HEK293T (cell line): ENCODE measurements at regions not wholly inside any gene's neighbourhood (a gene's known extent, or its start where the extent isn't known, plus 50 kb on each side); places are given as distances from the start of the nearest gene placed in this dataset.

Experiments used
- CTCF ChIA-PET: fragments of 350-600 bp; formaldehyde crosslinking; extraction: SDS; loops from one replicate; lab custom pipeline; 2021; ENCODE audit warnings: antibody characterized with exemption, inconsistent platforms; lab: Yijun Ruan, JAX
- POLR2A ChIA-PET: fragments of 350-600 bp; formaldehyde crosslinking; extraction: SDS; loops from one replicate; lab custom pipeline; 2020; ENCODE audit warnings: antibody characterized with exemption, inconsistent platforms; lab: Yijun Ruan, JAX
- DNase-seq: peaks from one replicate; pipeline ENCODE4 v3.0.0; 2012; ENCODE audit warnings: mixed read lengths; ENCODE audit errors: extremely low spot score
- ARNT ChIP-seq: fragments of 450-650 bp; IDR thresholded peaks from 2 replicates; pipeline ENCODE4 v1.6.1; 2017; ENCODE audit warnings: mild to moderate bottlenecking
- BHLHE40 ChIP-seq: fragments of 450-650 bp; IDR thresholded peaks from 2 replicates; pipeline ENCODE4 v1.6.1; 2016; ENCODE audit warnings: mild to moderate bottlenecking, moderate library complexity, borderline replicate concordance
- CTBP1 ChIP-seq: fragments of 450-650 bp; IDR thresholded peaks from 2 replicates; pipeline ENCODE4 v1.6.1; 2016; ENCODE audit warnings: borderline replicate concordance
- ELF4 ChIP-seq: fragments of 450-650 bp; IDR thresholded peaks from 2 replicates; pipeline ENCODE4 v1.6.1; 2017; ENCODE audit warnings: antibody characterized with exemption
- FOXA1 ChIP-seq: fragments of 450-650 bp; IDR thresholded peaks from 2 replicates; pipeline ENCODE4 v1.6.1; 2016; ENCODE audit warnings: mild to moderate bottlenecking
- FOXK2 ChIP-seq: fragments of 450-650 bp; IDR thresholded peaks from 2 replicates; pipeline ENCODE4 v1.6.1; 2016; ENCODE audit warnings: mild to moderate bottlenecking
- FOXM1 ChIP-seq: fragments of 450-650 bp; IDR thresholded peaks from 2 replicates; pipeline ENCODE4 v1.6.1; 2017; ENCODE audit warnings: mild to moderate bottlenecking, borderline replicate concordance
- HDGF ChIP-seq: fragments of 450-650 bp; IDR thresholded peaks from 2 replicates; pipeline ENCODE4 v1.6.1; 2017; ENCODE audit warnings: antibody characterized with exemption, borderline replicate concordance
- L3MBTL2 ChIP-seq: fragments of 450-650 bp; conservative IDR thresholded peaks from 2 replicates; pipeline ENCODE4 v1.6.1; 2016; ENCODE audit warnings: mild to moderate bottlenecking
- LEF1 ChIP-seq: fragments of 450-650 bp; IDR thresholded peaks from 2 replicates; pipeline ENCODE4 v1.6.1; 2017; ENCODE audit warnings: mild to moderate bottlenecking, borderline replicate concordance
- NFRKB ChIP-seq: fragments of 450-650 bp; IDR thresholded peaks from 2 replicates; pipeline ENCODE4 v1.6.1; 2016; ENCODE audit warnings: mild to moderate bottlenecking, moderate library complexity
- SP1 ChIP-seq: fragments of 450-650 bp; IDR thresholded peaks from 2 replicates; pipeline ENCODE4 v1.6.1; 2017
- SUZ12 ChIP-seq: fragments of 450-650 bp; IDR thresholded peaks from 2 replicates; pipeline ENCODE4 v1.6.1; 2016; ENCODE audit warnings: mild to moderate bottlenecking
- TARDBP ChIP-seq: fragments of 450-650 bp; IDR thresholded peaks from 2 replicates; pipeline ENCODE4 v1.6.1; 2016
- ZNF384 ChIP-seq: fragments of 450-650 bp; IDR thresholded peaks from 2 replicates; pipeline ENCODE4 v1.6.1; 2016
- TF ChIP-seq, protein P1 (sequence below): fragments of 450-650 bp; IDR thresholded peaks from 2 replicates; pipeline ENCODE4 v1.6.1; 2016

DNA sequence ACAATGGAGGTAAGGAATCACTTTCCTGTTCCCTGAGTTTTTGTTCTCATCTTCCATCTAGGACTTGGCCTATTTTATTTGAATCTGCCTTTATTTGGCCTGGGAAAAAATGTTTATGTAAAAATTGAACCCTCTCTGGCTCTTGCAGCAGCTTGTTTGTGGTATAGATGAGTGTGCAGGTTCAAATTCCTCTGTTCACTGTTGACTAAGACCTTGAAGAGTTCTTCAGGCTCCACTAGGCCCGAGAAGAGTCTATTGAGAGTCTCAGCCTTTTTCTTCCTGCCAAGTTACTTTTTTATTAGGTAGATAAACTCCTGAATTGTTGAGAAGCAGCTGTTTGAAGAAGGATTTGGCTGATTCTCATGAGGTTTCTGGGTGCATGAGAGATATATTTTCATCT lies 248.8 kb upstream of the ADGRL2 start:
- TF ChIP-seq L3MBTL2, result no peak
- CTCF ChIA-PET, result interaction anchor here (0.6 kb wide), 1 partner anchor 507 kb away, joined by 3 read pairs; no protein-coding TSS in a partner anchor
- POLR2A ChIA-PET, result interaction anchor here (1.8 kb wide), 1 partner anchor 248 kb away, joined by 5 read pairs; the partner anchor contains the start of gene ADGRL2
- DNase-seq, result no peak

DNA sequence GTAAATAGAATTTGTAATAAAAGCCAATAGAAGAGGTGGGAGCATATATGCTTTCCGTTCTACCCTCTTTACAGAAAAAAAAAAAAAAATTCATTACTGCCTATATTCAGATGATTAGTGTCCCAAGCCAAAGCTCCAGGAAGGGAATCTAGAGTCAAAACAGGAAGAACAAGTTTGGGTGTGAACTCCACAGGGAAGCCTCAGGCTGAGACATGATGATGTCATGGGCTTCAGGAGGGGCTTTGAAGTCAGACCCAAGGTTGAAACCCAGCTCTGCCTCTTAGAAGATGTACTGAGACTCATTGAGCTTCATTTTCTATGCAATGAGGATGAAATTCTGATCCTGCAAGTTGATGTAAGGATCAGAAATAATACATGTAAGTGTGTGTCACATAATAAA lies 250.0 kb upstream of the ADGRL2 start:
- POLR2A ChIA-PET, result interaction anchor here (1.0 kb wide), 1 partner anchor 251 kb away, joined by 3 read pairs; no protein-coding TSS in a partner anchor
- TF ChIP-seq SUZ12, result no peak
- no peak for TF ChIP-seq ELF4
- no peak for TF ChIP-seq FOXK2
- no peak for TF ChIP-seq FOXA1
- TF ChIP-seq L3MBTL2, result no peak
- TF ChIP-seq, protein P1, sequence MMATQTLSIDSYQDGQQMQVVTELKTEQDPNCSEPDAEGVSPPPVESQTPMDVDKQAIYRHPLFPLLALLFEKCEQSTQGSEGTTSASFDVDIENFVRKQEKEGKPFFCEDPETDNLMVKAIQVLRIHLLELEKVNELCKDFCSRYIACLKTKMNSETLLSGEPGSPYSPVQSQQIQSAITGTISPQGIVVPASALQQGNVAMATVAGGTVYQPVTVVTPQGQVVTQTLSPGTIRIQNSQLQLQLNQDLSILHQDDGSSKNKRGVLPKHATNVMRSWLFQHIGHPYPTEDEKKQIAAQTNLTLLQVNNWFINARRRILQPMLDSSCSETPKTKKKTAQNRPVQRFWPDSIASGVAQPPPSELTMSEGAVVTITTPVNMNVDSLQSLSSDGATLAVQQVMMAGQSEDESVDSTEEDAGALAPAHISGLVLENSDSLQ, result no peak
- no peak for TF ChIP-seq HDGF
- TF ChIP-seq NFRKB, result no peak
- no peak for TF ChIP-seq CTBP1
- TF ChIP-seq LEF1, result no peak
- TF ChIP-seq TARDBP, result no peak
- no peak for TF ChIP-seq ZNF384
- no peak for TF ChIP-seq FOXM1
- no peak for DNase-seq
- CTCF ChIA-PET, result interaction anchor here (0.6 to 1.3 kb wide), 7 partner anchors 11 to 472 kb away, joined by 3 to 5 read pairs (median 3); no protein-coding TSS in a partner anchor

DNA sequence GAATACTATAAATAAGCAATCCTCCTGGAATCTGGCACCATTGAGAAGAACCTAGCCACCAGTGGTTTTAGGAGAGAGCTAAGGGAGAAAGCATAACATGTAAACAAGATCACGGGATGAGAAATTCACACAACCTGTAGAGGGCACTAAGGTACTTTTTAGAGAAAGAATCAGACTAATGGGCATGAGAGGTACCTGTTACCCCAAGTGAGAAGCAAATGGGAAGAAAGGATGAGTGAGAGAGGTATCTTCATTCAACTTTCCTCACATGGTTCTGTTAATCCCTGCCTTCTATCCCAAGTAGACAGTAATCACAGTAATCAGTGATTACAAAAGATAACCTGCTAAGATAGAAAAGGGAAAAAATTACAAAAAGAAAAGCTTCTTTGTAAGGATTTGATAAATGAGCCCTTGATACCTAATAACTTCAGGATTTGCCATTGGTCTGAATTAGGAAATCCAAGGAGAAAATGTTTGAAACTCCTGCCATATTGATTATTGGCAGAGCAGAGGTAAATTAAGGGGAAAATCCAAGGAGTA lies 251.1 kb upstream of the ADGRL2 start:
- ChIA-PET POLR2A (no interaction called here), CTCF (interaction anchor here (0.6 to 1.3 kb wide), 12 partner anchors 10 to 492 kb away, joined by 3 to 5 read pairs (median 3); no protein-coding TSS in a partner anchor)
- TF ChIP-seq FOXK2 (peak; percentile 84), BHLHE40 (no peak)
- peak; percentile 55 for DNase-seq

DNA sequence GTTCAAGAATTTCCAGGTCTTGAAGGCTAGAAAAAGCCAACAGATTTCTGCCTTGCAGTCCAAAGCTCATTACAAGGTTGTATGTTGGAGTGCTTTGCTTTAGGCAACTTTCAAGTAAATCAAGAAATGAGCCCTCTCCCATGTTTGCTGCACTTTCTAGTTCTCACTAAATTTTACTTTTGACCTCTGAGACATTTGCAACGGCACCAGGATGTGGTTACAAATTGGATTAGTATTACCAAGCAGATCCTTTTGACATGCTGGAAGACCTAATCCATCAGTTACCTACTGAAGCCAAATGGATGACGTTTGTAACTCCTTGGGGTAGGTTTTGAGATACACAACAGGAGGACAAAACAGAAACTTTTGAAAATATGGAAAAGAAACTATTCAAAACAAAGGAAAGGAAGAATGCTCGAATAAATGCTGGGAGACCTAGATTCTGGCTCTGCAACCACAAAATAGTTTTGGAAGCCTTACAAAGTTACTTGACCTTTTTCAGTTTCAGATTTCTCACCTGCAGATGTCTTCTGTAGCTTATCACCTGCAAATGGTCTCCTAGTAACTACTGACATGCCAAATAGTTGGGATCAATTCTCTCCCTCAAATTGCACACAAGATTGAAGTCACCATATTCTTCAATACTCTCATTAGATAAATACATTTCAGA lies 251.7 kb upstream of the ADGRL2 start:
- ChIA-PET CTCF (interaction anchor here (0.8 to 1.3 kb wide), 7 partner anchors 167 to 492 kb away, joined by 3 to 5 read pairs (median 3); no protein-coding TSS in a partner anchor), POLR2A (no interaction called here)
- TF ChIP-seq L3MBTL2 (no peak), SUZ12 (no peak), FOXK2 (no peak), HDGF (no peak), SP1 (no peak), FOXA1 (no peak), NFRKB (no peak), ZNF384 (no peak), ELF4 (no peak), CTBP1 (no peak), ARNT (no peak), BHLHE40 (no peak), LEF1 (no peak), TARDBP (no peak)
- TF ChIP-seq, protein P1, result no peak
- DNase-seq, result no peak

DNA sequence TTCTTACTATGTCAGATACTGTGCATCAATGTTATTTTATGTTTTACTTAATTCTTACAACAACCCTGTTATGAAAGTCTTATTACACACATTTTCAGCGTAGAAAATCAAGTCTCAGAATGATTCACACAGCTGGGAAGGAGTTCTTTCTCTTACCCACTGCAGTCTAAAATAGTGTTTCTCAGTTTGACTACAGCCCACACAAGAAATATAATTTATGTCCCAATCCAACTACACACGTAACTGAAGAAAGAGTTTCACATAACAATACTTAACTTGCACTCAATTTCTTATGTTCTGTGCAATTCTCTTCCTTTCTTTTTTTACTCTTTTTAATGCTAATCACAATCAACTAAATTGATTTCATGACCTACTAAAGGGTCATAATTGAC lies 252.8 kb upstream of the ADGRL2 start:
- DNase-seq, result no peak
- TF ChIP-seq SUZ12 (no peak), ZNF384 (no peak), ARNT (no peak), NFRKB (no peak), SP1 (no peak), LEF1 (no peak), HDGF (no peak), TARDBP (no peak), ELF4 (no peak)
- TF ChIP-seq, protein P1, result no peak
- ChIA-PET POLR2A (no interaction called here), CTCF (no interaction called here)

DNA sequence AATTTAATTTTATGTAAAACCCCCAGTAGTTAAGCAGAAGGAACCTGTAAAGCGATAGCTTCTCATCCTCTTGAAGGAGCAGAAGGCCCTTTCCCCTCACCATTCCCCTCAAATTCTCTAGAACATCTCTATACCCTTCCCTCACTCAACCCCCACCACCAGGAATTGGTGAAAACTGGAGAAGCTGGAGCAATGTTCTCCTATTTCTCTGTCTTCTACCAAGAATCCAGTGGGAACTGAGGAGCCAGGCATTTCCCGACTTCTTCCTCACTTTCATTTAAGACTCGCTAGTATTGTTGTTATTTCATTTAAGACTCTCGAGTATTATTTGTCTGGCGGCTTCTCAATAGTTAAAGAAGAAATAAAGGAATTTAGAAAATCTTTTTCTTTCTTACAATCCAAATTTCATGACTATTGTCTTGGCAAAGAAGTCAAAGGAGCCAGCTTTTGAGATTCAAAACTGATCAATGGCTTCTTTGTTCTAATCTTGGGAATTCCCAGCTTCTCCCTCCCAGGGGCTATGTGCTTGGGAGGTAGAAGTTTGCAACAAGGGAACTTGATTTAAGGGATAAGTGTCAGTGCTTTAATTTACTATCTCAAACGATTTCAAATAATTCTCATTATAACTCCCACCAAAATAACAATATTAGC lies 253.3 kb upstream of the ADGRL2 start:
- DNase-seq, result no peak
- POLR2A ChIA-PET, result no interaction called here

More for the DNA sequence above, 253.3 kb upstream of the ADGRL2 start:
- TF ChIP-seq NFRKB (no peak), HDGF (no peak), FOXM1 (no peak), CTBP1 (no peak), ELF4 (no peak), TARDBP (no peak), ARNT (no peak), SP1 (no peak), BHLHE40 (no peak), ZNF384 (no peak), SUZ12 (no peak), LEF1 (no peak), FOXA1 (no peak), L3MBTL2 (no peak), FOXK2 (no peak)
- TF ChIP-seq, protein P1, result no peak
- CTCF ChIA-PET, result no interaction called here
